Epithelial cell of esophagus (primary cell): ENCODE measurements at regions not wholly inside any gene's neighbourhood (a gene's known extent, or its start where the extent isn't known, plus 50 kb on each side); places are given as distances from the start of the nearest gene placed in this dataset.

Experiments
- DNase-seq: peaks from one replicate; pipeline ENCODE4 v3.0.0; 2010; ENCODE audit warnings: low read depth
- H3K4me3 ChIP-seq: 2 replicates; pipeline ENCODE4 v1.5.1; 2011; ENCODE audit warnings: mild to moderate bottlenecking, low read length, control low read depth
- CTCF ChIP-seq: IDR thresholded peaks from 2 replicates; pipeline ENCODE4 v1.5.1; 2011; ENCODE audit warnings: low read depth, mild to moderate bottlenecking, low read length, control low read depth, inconsistent platforms; ENCODE audit not compliant: insufficient read depth; ENCODE audit errors: missing control alignments

GRCh38 chr2:217733461-217733860 lies 269.3 kb downstream of the TNS1 start:
- no peak for TF ChIP-seq CTCF
- H3K4me3 ChIP-seq = no peak overlapping the region
- no peak for DNase-seq

GRCh38 chr2:217732992-217733391 lies 269.8 kb downstream of the TNS1 start:
- no peak for TF ChIP-seq CTCF
- no peak overlapping the region for H3K4me3 ChIP-seq
- no peak for DNase-seq

GRCh38 chr2:217731805-217732204 lies 271.0 kb downstream of the TNS1 start:
- no peak for TF ChIP-seq CTCF
- no peak for DNase-seq
- H3K4me3 ChIP-seq = no peak overlapping the region

GRCh38 chr2:217729421-217730053 lies 273.3 kb downstream of the TNS1 start:
- TF ChIP-seq CTCF = no peak
- no peak overlapping the region for H3K4me3 ChIP-seq
- no peak for DNase-seq

- no peak for TF ChIP-seq CTCF
- no peak for DNase-seq
Observed at GRCh38 chr2:217727801-217728200, 275.0 kb downstream of the TNS1 start.

GRCh38 chr2:217725409-217725808 lies 277.4 kb downstream of the TNS1 start:
- DNase-seq = peak; percentile 48

More at GRCh38 chr2:217727801-217728200, 275.0 kb downstream of the TNS1 start:
- no peak overlapping the region for H3K4me3 ChIP-seq

More at GRCh38 chr2:217725409-217725808, 277.4 kb downstream of the TNS1 start:
- no peak overlapping the region for H3K4me3 ChIP-seq
- TF ChIP-seq CTCF = no peak
